Testis (tissue), 2 donors: ENCODE measurements at regions not wholly inside any gene's neighbourhood (a gene's known extent, or its start where the extent isn't known, plus 50 kb on each side); places are given as distances from the start of the nearest gene placed in this dataset.

ENCODE experiments used
- POLR2A ChIP-seq: fragments of 450-650 bp; IDR thresholded peaks from one replicate; pipeline ENCODE4 v1.6.1; 2017; ENCODE audit warnings: antibody characterized with exemption, mild to moderate bottlenecking, moderate library complexity
- TF ChIP-seq, protein P1 (sequence below), 3 experiments: fragments of 450-650 bp in 2 of 3; fragments of 200-600 bp in 1 of 3; sonication (generic) in 1 of 3; IDR thresholded peaks; one replicate each; pipeline ENCODE4 v1.5.1; 2016 to 2019; ENCODE audit warnings: antibody characterized with exemption in 3 of 3, mild to moderate bottlenecking in 2 of 3, moderate library complexity in 1 of 3

DNA sequence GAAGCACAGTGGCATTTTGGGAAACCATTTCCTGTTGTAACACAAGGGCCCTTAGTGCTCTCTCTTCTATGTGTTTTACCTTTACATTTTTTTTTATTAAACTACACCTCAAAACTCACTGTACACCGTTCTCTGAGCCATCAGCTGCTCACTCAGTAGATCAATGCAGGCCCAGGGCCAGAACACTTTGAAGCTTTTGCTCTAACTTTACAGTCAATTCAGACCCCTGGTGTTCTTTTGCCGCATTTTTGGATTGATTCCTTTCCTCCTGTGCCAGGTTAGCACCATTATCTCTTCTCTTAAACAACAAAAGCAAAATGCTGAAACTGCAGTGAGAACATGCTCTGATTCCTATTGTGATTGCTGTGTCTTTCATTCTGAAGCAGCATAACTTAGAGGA is 269.8 kb upstream of the RGMB start:
- TF ChIP-seq, protein P1, sequence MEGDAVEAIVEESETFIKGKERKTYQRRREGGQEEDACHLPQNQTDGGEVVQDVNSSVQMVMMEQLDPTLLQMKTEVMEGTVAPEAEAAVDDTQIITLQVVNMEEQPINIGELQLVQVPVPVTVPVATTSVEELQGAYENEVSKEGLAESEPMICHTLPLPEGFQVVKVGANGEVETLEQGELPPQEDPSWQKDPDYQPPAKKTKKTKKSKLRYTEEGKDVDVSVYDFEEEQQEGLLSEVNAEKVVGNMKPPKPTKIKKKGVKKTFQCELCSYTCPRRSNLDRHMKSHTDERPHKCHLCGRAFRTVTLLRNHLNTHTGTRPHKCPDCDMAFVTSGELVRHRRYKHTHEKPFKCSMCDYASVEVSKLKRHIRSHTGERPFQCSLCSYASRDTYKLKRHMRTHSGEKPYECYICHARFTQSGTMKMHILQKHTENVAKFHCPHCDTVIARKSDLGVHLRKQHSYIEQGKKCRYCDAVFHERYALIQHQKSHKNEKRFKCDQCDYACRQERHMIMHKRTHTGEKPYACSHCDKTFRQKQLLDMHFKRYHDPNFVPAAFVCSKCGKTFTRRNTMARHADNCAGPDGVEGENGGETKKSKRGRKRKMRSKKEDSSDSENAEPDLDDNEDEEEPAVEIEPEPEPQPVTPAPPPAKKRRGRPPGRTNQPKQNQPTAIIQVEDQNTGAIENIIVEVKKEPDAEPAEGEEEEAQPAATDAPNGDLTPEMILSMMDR (IDR thresholded peaks at IDR 0.05): no peak
- TF ChIP-seq POLR2A: no peak
